ENCODE measurements at regions not wholly inside any gene's neighbourhood (a gene's known extent, or its start where the extent isn't known, plus 50 kb on each side); places are given as distances from the start of the nearest gene placed in this dataset.

GRCh38 chr10:108413954-108414353, 1249.4 kb upstream of the SORCS1 start:
- TF ChIP-seq, protein P1, sequence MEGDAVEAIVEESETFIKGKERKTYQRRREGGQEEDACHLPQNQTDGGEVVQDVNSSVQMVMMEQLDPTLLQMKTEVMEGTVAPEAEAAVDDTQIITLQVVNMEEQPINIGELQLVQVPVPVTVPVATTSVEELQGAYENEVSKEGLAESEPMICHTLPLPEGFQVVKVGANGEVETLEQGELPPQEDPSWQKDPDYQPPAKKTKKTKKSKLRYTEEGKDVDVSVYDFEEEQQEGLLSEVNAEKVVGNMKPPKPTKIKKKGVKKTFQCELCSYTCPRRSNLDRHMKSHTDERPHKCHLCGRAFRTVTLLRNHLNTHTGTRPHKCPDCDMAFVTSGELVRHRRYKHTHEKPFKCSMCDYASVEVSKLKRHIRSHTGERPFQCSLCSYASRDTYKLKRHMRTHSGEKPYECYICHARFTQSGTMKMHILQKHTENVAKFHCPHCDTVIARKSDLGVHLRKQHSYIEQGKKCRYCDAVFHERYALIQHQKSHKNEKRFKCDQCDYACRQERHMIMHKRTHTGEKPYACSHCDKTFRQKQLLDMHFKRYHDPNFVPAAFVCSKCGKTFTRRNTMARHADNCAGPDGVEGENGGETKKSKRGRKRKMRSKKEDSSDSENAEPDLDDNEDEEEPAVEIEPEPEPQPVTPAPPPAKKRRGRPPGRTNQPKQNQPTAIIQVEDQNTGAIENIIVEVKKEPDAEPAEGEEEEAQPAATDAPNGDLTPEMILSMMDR (conservative IDR thresholded peaks at IDR 0.05 in 1 of 2, IDR thresholded peaks at IDR 0.05 in 1 of 2; ENCODE audit: extremely low read depth in 1 of 2, insufficient read depth in 1 of 2, low read depth in 1 of 2, low read length in 2 of 2): no peak
- no peak for TF ChIP-seq EZH2 (IDR thresholded peaks at IDR 0.05; ENCODE audit: borderline replicate concordance, low read length)
